ENCODE measurements at regions not wholly inside any gene's neighbourhood (a gene's known extent, or its start where the extent isn't known, plus 50 kb on each side); places are given as distances from the start of the nearest gene placed in this dataset.
"Not testable (repeated sequence)": the region's sequence is repeated elsewhere in the genome, so short reads cannot be mapped to it uniquely, and the experiment has no call there.

- no peak for DNase-seq
Measured at GRCh38 chr12:59517522-59517921, 78.3 kb upstream of the SLC16A7 start.

- no peak for DNase-seq
Measured at GRCh38 chr12:59500915-59501314, 94.9 kb upstream of the SLC16A7 start.

- no peak for DNase-seq
Measured at GRCh38 chr12:59500335-59500734, 95.5 kb upstream of the SLC16A7 start.

- no peak for DNase-seq
Measured at GRCh38 chr12:59499774-59500173, 96.1 kb upstream of the SLC16A7 start.

- no peak for DNase-seq
Measured at GRCh38 chr12:59494617-59495016, 101.2 kb upstream of the SLC16A7 start.

GRCh38 chr12:59491877-59492276 lies 104.0 kb upstream of the SLC16A7 start:
- DNase-seq, result no peak

- no peak for DNase-seq
Measured at GRCh38 chr12:59486827-59487226, 109.0 kb upstream of the SLC16A7 start.

GRCh38 chr12:59484575-59484974 lies 111.3 kb upstream of the SLC16A7 start:
- no peak for DNase-seq

- DNase-seq, result not testable (repeated sequence)
Measured at GRCh38 chr12:59474236-59474635, 121.6 kb upstream of the SLC16A7 start.

GRCh38 chr12:59472273-59472672 lies 123.6 kb upstream of the SLC16A7 start:
- DNase-seq, result no peak

DNA sequence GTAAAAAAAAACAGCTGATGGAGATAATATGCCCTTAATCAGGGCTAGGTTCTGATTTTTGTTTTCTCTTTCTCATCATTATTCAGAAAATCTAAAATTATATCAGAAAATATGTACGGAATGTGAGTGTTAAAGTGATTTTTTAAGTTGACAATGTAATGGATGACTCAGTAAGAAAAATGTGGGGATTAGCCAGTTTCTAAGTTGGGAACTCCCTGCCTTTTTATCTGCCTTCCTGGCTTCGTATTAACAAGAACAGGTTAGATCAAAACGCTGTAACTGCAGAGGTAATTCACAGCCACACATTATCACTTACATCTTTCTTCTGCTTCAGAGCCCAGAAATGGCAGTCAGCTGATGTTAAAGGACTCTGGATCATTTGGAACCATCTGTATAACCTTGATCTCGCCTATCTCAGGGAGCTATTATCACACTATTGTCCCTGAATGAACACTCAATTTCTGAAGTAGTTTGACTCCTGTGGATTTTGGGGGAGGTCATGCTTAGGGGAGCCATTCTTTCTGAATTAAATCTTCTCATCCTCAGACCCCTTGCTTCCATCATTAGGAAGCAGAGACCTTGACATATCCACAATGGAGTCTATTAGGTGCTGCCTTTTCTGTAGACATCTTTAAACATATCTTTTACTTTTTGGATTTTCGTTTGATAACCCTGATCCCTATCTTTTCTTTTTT lies 135.7 kb upstream of the SLC16A7 start:
- no peak for DNase-seq

GRCh38 chr12:59453475-59453874 lies 142.4 kb upstream of the SLC16A7 start:
- no peak for DNase-seq

DNA sequence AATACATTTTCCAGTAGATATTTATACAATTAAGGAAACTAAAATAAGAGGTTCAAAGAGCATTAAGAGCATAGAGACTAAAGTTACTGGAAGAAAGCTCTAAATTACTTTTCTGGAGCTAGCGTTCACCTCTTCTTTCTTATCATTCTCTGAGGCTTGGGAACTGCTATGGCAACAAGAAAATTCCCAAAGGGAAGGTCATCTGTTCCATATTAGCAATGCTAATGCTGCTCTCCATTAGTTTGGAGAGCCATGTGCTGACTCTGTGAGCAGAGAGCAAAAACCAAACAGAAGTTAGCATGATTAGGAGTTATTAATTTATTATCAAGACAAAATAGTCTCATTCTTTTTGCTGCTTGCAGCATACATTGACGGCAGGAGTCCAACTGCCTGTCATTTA lies 143.1 kb upstream of the SLC16A7 start:
- no peak for DNase-seq

DNA sequence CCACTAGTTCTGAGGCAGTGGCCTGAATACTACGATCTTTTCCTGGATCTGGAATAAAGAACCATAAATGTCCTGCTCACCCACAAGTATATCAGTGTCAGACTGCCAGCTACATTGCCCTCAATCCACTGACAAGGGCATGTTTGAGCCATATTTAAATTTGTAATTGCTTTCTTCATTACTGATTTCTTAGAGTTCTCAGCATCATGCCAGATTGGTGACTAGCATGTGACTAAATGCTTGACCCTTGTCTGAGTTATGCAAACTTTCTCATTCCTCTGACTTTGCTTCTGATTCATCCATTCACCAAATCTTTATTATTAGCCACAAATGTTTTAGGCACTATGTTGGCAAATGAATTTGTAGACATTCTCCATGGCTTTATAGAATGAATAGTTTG lies 143.6 kb upstream of the SLC16A7 start:
- no peak for DNase-seq

DNA sequence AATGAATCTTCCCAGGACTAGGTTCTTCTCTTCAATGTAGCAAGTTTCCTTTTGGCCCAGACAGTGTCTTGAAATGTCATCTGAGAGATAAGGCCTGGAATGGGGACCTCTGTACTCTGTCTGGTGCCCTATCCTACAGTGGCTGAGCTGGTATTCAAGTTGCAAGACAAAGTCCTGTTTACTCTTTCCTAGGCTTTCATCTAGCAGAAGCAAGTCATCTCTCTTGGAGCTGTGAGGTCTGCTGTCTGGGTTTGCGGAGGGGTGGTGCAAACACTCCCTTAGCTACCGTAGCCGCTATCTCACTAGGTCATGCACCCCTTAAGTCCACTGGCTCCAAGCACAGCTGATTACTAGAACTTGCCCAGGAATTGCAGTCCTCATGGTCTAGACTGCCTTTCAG lies 149.7 kb upstream of the SLC16A7 start:
- no peak for DNase-seq

DNA sequence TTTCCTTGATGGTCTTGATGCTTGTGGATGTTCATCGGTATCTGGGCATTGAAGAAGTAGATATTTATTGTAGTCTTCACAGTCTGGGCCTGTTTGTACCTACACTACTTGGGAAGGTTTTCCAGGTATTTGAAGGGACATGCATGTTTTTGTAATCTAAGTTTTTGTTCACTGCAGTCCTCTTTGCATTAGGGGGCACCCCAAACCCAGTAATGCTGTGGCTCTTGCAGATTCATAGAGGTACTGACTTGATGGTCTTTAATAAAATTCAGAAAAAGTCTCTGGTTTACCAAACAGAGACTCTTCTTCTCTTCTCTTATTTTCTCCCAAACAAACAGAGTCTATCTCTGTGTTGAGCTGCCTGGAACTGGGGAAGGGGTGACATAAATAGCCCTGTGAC lies 150.9 kb upstream of the SLC16A7 start:
- DNase-seq, result no peak

DNA sequence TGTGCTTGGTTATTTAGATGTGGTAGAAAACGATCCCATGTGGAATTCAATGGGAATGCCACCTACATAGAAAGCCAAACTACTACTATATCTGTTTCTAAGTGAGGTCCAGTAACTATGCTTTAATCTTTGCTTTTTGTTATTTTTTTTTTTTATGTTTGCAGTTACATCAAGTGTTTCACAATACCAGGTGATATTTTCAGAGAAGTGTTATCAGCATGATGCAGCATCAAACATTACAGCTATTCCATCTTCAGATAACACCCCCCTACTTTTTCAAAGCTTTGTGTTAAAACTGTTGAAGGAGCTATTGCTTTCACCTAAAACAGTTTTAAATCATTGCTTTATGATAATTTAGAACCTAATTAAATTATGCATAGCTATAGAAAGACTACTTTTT lies 163.8 kb upstream of the SLC16A7 start:
- no peak for DNase-seq

GRCh38 chr12:59431266-59431665 lies 164.6 kb upstream of the SLC16A7 start:
- DNase-seq, result no peak

GRCh38 chr12:59429766-59430165 lies 166.1 kb upstream of the SLC16A7 start:
- DNase-seq, result no peak

DNA sequence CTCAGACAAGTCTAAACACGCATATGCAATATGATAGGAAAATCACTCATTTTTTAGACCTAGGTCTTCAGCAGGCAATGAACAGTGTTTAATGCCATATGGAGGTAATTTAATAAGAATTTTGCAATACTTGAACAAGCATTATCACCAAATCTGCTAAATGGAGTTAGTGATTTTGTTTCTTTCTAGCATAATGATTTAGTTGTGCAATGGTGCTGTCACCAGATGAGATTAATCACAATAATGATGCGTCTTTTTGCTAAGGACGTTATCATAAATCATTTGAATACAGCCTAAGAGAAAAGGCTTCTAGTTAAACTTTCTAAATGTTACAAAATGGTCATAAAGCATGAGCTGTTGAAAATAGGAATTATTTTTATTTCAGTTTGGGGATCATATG lies 170.0 kb upstream of the SLC16A7 start:
- DNase-seq, result no peak

GRCh38 chr12:59424666-59425065 lies 171.2 kb upstream of the SLC16A7 start:
- not testable (repeated sequence) for DNase-seq

DNA sequence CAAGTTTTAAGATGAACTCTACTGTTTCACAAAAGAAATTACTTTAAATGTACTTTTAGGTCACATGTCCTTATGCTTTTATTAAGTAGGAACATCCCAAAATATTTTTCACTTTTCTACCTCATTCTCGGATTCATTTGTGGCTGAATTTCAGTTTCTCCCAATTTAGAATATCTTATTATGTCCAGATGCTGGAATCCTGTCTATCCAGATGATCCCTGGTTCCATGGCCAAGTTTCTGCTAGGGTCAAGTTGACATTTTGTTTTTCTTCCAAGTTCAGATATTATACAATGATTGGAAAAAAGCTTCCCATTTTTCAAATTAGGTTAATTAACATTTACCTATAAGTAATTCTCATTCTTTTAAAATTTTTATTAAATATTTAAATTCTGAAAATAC lies 181.8 kb upstream of the SLC16A7 start:
- DNase-seq, result no peak

GRCh38 chr12:59408431-59408830 lies 187.4 kb upstream of the SLC16A7 start:
- no peak for DNase-seq

- DNase-seq, result no peak
Measured at GRCh38 chr12:59407799-59408198, 188.0 kb upstream of the SLC16A7 start.

DNA sequence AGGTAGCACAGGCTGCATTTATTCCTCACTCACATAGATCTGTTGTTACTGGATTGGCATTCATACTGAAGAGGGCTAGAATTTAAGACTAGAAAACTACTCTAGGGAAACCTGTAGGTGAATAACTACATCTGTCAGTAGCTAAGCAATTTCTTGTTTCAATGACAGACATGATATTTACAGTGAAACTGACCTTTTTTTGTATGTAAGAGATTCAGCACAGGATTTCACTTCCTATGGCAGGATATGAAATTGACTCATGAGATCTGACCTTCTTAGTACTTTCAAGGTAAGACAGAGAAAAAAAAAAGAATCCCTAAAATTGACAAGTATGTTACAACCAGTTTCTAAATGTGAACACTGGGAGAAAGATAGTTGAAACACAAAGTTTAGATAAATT lies 189.8 kb upstream of the SLC16A7 start:
- DNase-seq, result no peak
